Fibroblast of skin of scalp (primary cell): ENCODE measurements at regions not wholly inside any gene's neighbourhood (a gene's known extent, or its start where the extent isn't known, plus 50 kb on each side); places are given as distances from the start of the nearest gene placed in this dataset.
A peak's percentile ranks its signal among the peaks of the same experiment; 100 is the strongest.

ENCODE experiments used
- DNase-seq: peaks from one replicate; pipeline ENCODE4 v3.0.0-alpha.2; 2013

GRCh38 chr1:82542141-82542540 is 741.4 kb downstream of the ADGRL2 start:
- no peak for DNase-seq

- DNase-seq = no peak
Observed at GRCh38 chr1:82540006-82540405, 739.3 kb downstream of the ADGRL2 start.

DNA sequence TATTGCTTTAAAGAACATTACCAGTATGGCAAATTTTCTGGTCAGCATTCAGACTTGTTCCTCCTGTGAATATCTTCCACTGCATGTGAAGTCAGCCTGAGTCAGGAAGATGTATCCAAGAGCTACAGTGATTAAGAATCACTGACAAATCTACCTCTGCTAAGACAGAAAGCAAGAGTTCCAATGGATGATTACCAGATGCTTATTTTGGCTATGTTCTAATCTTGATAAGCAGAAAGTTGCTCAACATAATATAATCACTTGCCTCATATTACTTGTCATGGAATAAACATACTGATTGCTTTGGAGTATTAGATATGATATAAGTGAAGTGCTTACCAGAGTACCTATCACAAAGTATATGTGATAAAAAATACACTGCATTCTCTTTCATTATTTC is 738.1 kb downstream of the ADGRL2 start:
- no peak for DNase-seq

DNA sequence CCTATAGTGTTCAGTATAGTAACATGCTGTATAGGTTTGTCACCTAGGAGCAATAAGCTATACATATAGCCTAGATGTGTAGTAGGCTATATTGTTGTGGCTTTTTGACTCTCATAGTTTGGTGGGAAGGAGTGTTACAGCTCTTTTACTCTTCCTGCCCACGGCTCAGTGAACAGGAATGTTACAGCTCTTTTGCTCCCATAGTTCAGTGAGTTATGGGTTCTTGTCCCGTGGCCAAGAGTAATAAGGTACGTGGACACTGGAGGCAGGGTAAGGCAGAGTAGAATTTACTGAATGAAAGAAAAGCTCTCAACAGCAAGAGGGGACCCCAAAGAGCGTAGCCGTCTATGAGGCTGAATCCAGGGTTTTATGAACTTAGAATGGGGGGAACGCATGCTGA is 734.3 kb downstream of the ADGRL2 start:
- DNase-seq = peak; percentile 7

DNA sequence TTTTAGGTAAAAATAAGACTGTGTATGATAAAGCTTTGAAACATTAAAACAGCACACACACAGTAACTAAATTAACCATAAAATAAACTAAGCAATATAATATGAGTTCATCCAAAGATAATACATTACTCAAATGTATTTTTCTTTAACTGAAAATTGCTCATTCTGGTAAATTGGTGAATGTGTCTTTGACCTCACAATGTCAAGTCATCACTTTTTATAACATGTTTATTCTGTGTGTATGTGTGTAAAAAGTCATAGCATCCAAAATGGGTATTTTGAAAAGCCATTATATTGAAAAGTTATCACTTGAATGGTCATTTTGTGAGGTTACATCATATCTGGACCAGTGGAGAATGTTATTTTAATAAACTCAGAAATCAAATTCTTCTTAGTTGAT is 724.6 kb downstream of the ADGRL2 start:
- DNase-seq = no peak

- DNase-seq = no peak
Observed at GRCh38 chr1:82520611-82521010, 719.9 kb downstream of the ADGRL2 start.

- DNase-seq = peak; percentile 55
Observed at GRCh38 chr1:82517586-82517985, 716.9 kb downstream of the ADGRL2 start.

GRCh38 chr1:82515650-82516049 is 714.9 kb downstream of the ADGRL2 start:
- DNase-seq = no peak

DNA sequence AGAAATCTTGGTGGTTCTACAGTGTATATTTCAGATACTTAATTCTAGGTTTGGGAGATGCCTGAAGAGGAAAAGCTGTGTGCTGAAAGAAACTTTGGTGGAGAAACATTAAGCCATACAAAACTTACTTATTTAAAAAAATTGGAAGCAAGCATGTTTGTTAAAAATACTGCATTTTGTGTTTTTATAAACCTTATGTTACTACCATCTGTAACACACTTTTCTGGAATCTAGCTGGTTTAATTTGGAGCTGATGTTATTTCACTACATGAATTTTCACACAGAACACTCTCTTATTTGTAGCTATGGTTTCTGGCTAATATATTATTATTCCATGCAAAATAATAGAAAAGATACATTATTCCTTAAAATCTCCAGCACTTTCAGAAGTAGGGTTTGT is 710.7 kb downstream of the ADGRL2 start:
- DNase-seq = no peak

- DNase-seq = no peak
Observed at GRCh38 chr1:82510431-82510830, 709.7 kb downstream of the ADGRL2 start.

DNA sequence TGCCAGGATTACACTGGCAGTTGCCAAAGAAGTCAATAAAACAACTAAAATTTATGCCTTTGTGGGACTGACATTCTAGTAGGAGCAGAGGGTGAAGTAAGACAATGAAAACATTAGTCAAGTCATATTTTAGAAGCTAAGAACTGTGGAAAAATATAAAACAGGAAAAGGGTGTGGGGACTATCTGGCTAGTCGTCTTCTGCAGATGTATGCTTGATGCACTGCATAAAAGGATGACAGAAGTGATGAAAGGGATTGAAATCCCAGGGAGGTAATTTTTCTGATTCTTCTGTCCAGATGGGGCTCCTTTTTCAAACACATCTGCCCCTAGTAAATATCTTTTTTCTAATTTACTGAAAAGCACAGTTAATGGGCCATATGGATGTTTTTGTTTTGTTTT is 706.3 kb downstream of the ADGRL2 start:
- DNase-seq = no peak

DNA sequence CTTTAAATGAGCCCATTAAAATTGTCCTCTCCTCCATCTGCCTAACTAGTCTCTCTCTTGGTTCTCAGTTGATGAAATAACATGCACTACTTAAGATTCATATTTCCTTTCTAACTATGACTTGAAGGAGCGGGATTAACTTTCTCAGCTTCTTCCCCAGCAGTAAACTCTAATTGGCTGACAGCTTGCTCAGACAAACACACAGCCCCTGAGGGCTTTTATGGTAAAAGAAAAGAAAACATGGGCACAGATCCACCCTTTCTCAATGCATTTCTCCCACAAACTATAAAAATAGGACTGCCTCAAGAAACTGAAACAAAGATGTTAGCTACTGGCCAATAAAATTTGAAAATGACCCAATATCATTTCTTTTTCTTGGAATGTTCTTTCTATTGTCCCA is 703.1 kb downstream of the ADGRL2 start:
- DNase-seq = peak; percentile 65

DNA sequence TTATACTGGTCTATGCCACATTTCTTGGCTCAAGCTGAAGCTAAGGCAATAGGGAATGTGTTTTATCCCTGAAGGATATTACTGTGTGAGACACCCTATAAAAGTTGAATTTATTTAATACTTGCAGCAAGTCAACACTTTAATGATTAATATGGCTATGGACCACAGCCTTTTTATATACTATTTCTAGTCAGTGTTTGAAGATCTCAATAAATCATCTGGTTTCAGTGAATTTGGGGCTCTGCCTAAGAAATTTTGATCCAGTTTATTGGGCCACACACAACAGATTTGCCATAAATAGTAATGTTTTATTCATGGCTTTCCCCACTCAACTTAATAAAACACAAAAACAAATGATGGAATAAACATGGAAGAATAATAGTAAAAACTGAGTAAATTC is 698.3 kb downstream of the ADGRL2 start:
- DNase-seq = no peak

DNA sequence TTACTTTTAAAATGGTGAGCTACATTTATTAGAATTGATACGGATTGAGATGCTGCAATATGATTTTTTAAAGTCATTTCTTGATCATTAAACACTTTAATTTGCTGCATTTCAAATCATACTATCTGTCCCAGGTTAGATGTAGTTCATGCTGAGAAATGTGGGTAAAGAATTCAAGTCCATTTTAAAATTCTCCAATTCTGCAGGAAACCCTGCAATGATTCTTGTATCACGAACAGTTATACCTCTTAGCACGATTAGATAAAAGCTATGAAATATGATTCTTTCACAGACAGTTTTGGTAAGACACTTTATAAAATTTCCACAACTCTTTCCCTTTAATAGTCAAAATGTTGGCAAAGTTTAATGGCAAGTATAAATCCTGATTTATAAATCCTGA is 693.4 kb downstream of the ADGRL2 start:
- no peak for DNase-seq

GRCh38 chr1:82492159-82492558 is 691.4 kb downstream of the ADGRL2 start:
- no peak for DNase-seq

DNA sequence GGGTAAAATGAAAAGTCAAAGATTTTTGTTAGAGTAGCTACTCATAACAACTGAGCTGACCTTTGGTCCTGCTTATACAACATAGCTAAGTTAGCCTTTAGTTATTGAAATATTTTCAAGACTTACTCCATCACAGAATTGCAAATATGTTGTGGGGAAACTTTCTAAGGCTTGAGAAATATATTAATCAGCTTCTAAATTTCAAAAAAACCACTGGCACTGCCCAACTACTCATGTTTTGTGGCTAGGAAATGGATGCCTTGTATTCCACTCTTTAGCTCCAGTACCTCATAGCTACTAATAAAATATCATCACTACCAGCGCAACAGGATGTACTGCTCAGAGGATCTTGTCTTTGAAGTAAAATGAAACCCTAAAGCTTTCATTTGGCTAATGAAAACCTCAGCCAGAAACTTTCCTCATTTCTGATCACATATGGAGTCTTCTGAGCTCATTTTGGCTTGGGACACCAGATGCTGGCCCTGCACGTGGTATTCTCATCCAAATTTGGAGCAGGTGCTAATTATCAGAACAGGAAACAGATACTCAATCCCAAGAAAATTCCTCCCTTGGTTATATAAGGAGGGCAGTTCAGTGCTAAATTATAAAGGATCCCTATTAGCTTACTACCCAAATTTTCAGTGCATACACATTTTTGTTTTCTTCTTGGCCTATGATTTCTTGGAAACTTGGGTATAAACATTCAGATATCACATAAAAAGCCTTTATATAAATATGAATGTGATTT is 690.7 kb downstream of the ADGRL2 start:
- peak; percentile 54 for DNase-seq

DNA sequence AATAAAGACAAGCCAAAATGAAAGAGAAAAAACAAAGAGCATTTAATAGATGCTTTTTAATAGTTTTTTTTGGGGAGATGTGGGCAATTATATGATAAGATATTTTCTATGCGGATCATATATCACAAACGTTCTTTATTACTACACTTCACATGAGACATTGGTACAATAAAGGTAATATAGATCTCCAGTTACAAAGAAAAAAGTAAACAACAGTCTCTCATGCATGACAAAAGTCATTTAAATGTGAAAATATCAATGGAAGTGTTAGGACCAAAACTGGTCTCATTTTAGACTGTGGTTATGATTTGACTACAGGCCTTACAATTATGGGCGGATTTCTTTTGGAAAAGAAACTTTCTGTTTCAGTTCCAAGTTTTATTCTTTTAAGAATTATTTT is 687.0 kb downstream of the ADGRL2 start:
- DNase-seq = no peak

DNA sequence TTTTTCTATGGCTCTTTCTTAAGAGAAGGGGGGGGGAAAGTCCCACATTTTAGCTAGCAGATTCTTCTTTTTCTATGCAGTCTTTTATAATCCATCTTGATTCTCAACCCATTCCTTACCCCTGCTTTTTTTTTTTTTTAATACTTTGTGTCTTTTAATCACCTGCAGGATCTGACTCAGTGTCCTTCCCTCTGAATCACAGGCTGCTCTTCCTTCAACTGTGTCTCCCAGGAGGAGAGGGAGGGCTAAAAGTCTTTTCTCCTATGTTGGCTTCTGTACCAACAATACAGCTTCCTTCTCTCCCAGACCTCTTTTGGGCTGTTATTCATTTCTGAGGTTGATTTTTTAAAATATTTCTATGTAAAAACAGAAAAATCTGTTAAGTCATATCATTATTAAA is 686.2 kb downstream of the ADGRL2 start:
- DNase-seq = no peak

GRCh38 chr1:82486468-82486867 is 685.7 kb downstream of the ADGRL2 start:
- DNase-seq = no peak

- DNase-seq = peak; percentile 44
Observed at GRCh38 chr1:82485591-82486369, 685.0 kb downstream of the ADGRL2 start.

DNA sequence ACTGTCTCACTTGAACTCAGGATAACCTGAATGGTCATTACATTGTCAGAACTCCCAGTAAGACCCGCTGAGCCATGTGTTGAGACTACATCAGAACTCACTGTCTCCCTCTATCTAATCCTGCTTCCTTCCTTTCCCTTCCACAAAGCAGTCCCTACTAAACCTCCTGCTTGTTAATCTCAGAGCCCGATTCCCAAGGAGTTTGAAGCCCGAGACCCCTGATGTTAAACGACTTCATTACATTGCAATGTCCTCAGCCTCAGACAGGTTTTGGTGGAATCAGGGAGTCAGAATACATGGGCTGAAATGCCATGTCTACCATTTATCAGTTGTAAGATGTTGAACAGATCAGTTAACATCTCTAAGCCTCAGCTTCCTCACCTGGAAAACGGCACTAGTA is 682.4 kb downstream of the ADGRL2 start:
- DNase-seq = no peak

GRCh38 chr1:82478916-82479315 is 678.2 kb downstream of the ADGRL2 start:
- no peak for DNase-seq

- DNase-seq = no peak
Observed at GRCh38 chr1:82472489-82473131, 671.9 kb downstream of the ADGRL2 start.

GRCh38 chr1:82466891-82467290 is 666.2 kb downstream of the ADGRL2 start:
- DNase-seq = no peak
